Mesothelial cell of epicardium (in vitro differentiated cells): ENCODE measurements at regions not wholly inside any gene's neighbourhood (a gene's known extent, or its start where the extent isn't known, plus 50 kb on each side); places are given as distances from the start of the nearest gene placed in this dataset.
A peak's percentile ranks its signal among the peaks of the same experiment; 100 is the strongest.

ENCODE experiments used
- DNase-seq, 2 experiments: peaks; one replicate each; pipeline ENCODE4 v3.0.0; 2021; ENCODE audit warnings: low spot score in 2 of 2; ENCODE audit not compliant: unreplicated experiment in 2 of 2
- H3K27ac Mint-ChIP-seq: 2 replicates; pipeline ENCODE4 v1.8.0; 2021; ENCODE audit warnings: mixed read lengths
- H3K27me3 Mint-ChIP-seq: 2 replicates; pipeline ENCODE4 v1.8.0; 2021; ENCODE audit warnings: low read depth, mixed read lengths
- H3K36me3 Mint-ChIP-seq: 2 replicates; pipeline ENCODE4 v1.8.0; 2021; ENCODE audit warnings: mixed read lengths
- H3K4me1 Mint-ChIP-seq: 2 replicates; pipeline ENCODE4 v1.8.0; 2021; ENCODE audit warnings: mixed read lengths
- H3K4me3 Mint-ChIP-seq: 2 replicates; pipeline ENCODE4 v1.8.0; 2021; ENCODE audit warnings: mild to moderate bottlenecking, moderate library complexity, mixed read lengths
- H3K9me3 Mint-ChIP-seq: 2 replicates; pipeline ENCODE4 v1.8.0; 2021; ENCODE audit warnings: mixed read lengths
- CTCF ChIP-seq: fragments of 200-600 bp; sonication (generic); IDR thresholded peaks from one replicate; pipeline ENCODE4 v1.5.0; 2021; ENCODE audit warnings: antibody characterized with exemption; ENCODE audit not compliant: unreplicated experiment

GRCh38 chr14:84750763-84751554, 779.0 kb upstream of the FLRT2 start:
- Mint-ChIP-seq H3K36me3 (peaks cover 4% of the 10 kb centered on the region), H3K27ac (peak overlapping the region; percentile 75), H3K9me3 (peaks cover 23% of the 10 kb centered on the region), H3K4me3 (peak overlapping the region; percentile 33), H3K4me1 (peaks cover 18% of the 10 kb centered on the region), H3K27me3 (no peaks in the 10 kb centered on the region)
- TF ChIP-seq CTCF, result no peak
- DNase-seq, result no peak

- H3K4me1 Mint-ChIP-seq, result peaks cover 18% of the 10 kb centered on the region
- no peak overlapping the region for H3K4me3 Mint-ChIP-seq
- H3K9me3 Mint-ChIP-seq, result peaks cover 23% of the 10 kb centered on the region
- no peak for TF ChIP-seq CTCF
- H3K36me3 Mint-ChIP-seq, result peaks cover 4% of the 10 kb centered on the region
- H3K27ac Mint-ChIP-seq, result no peak overlapping the region
- no peaks in the 10 kb centered on the region for H3K27me3 Mint-ChIP-seq
- DNase-seq, result no peak
Measured at GRCh38 chr14:84751745-84752144, 778.2 kb upstream of the FLRT2 start.

GRCh38 chr14:84760489-84761126, 769.3 kb upstream of the FLRT2 start:
- Mint-ChIP-seq H3K4me3 (no peak overlapping the region), H3K36me3 (peaks cover 10% of the 10 kb centered on the region), H3K4me1 (no peaks in the 10 kb centered on the region), H3K27me3 (no peaks in the 10 kb centered on the region), H3K27ac (no peak overlapping the region), H3K9me3 (peaks cover 20% of the 10 kb centered on the region)
- no peak for DNase-seq
- no peak for TF ChIP-seq CTCF

GRCh38 chr14:84767434-84767833, 762.5 kb upstream of the FLRT2 start:
- no peak overlapping the region for H3K27ac Mint-ChIP-seq
- peaks cover 6% of the 10 kb centered on the region for H3K4me1 Mint-ChIP-seq
- H3K9me3 Mint-ChIP-seq, result peaks cover 39% of the 10 kb centered on the region
- H3K36me3 Mint-ChIP-seq, result peaks cover 22% of the 10 kb centered on the region
- H3K4me3 Mint-ChIP-seq, result no peak overlapping the region
- H3K27me3 Mint-ChIP-seq, result no peaks in the 10 kb centered on the region
- no peak for TF ChIP-seq CTCF
- no peak for DNase-seq

GRCh38 chr14:84770030-84770429, 759.9 kb upstream of the FLRT2 start:
- no peak overlapping the region for H3K4me3 Mint-ChIP-seq
- H3K9me3 Mint-ChIP-seq, result peaks cover 41% of the 10 kb centered on the region
- no peak for DNase-seq
- H3K36me3 Mint-ChIP-seq, result peaks cover 14% of the 10 kb centered on the region
- no peak for TF ChIP-seq CTCF
- H3K4me1 Mint-ChIP-seq, result peaks cover 6% of the 10 kb centered on the region
- no peaks in the 10 kb centered on the region for H3K27me3 Mint-ChIP-seq
- no peak overlapping the region for H3K27ac Mint-ChIP-seq
